GM06990 (cell line): ENCODE measurements at regions not wholly inside any gene's neighbourhood (a gene's known extent, or its start where the extent isn't known, plus 50 kb on each side); places are given as distances from the start of the nearest gene placed in this dataset.

Experiments used
- DNase-seq: peaks from one replicate; pipeline ENCODE4 v3.0.0-alpha.2; 2011; ENCODE audit not compliant: insufficient read length; ENCODE audit errors: extremely low read depth
- H3K27me3 ChIP-seq: replicated peaks from 2 replicates; pipeline ENCODE4 v1.6.0; 2011; ENCODE audit warnings: low read length; ENCODE audit not compliant: control insufficient read depth, insufficient read depth
- H3K36me3 ChIP-seq: 2 replicates; pipeline ENCODE4 v1.5.1; 2011; ENCODE audit warnings: low read length; ENCODE audit not compliant: control insufficient read depth, insufficient read depth
- H3K4me3 ChIP-seq: replicated peaks from 2 replicates; pipeline ENCODE4 v1.5.1; 2011; ENCODE audit warnings: low read depth, mild to moderate bottlenecking, control low read depth, low read length
- TF ChIP-seq, protein P1 (sequence below): IDR thresholded peaks from 2 replicates; pipeline ENCODE4 v1.5.1; 2011; ENCODE audit warnings: low read length, control low read depth, mild to moderate bottlenecking, inconsistent platforms; ENCODE audit not compliant: insufficient read depth, poor library complexity, severe bottlenecking

DNA sequence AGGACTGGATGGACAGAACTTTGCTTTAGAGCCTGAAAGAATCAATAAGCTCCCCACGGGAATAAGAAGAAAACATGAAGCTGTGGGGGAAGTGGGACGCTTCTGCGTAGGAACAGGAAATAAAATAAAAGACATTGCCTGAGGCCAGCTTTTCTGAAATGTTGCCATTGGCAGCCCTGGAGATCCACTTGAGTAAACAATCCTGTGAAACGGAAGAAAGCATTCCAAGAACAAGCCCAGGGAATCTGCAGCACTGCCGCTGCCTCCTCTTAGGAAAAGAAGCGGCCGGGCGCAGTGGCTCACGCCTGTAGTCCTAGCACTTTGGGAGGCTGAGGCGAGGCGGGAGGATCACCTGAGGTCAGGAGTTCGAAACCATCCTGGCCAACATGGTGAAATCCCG lies 182.3 kb upstream of the RALGAPA2 start:
- H3K27me3 ChIP-seq, result no peaks in the 10 kb centered on the region
- H3K36me3 ChIP-seq, result no peaks in the 10 kb centered on the region
- no peak overlapping the region for H3K4me3 ChIP-seq
- DNase-seq, result no peak
- TF ChIP-seq, protein P1, sequence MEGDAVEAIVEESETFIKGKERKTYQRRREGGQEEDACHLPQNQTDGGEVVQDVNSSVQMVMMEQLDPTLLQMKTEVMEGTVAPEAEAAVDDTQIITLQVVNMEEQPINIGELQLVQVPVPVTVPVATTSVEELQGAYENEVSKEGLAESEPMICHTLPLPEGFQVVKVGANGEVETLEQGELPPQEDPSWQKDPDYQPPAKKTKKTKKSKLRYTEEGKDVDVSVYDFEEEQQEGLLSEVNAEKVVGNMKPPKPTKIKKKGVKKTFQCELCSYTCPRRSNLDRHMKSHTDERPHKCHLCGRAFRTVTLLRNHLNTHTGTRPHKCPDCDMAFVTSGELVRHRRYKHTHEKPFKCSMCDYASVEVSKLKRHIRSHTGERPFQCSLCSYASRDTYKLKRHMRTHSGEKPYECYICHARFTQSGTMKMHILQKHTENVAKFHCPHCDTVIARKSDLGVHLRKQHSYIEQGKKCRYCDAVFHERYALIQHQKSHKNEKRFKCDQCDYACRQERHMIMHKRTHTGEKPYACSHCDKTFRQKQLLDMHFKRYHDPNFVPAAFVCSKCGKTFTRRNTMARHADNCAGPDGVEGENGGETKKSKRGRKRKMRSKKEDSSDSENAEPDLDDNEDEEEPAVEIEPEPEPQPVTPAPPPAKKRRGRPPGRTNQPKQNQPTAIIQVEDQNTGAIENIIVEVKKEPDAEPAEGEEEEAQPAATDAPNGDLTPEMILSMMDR, result no peak

DNA sequence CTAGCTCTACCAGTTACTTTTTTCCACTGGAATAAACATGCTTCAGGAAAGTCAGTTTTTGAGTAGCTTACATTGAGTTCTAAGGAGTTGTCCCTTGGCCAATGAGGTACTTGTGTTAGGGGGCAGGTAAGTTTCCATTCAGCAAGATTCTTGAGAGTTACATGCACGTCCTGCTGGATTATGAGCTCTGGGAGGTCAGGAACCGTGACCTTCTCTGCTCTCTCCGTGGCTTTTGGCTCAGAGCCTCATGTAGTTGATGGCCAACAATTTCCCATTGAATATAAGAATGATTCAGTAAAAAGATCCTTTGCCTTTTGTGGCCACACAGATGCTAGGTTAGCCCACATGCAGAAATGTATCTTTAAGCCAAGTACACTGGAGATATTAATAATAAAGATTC lies 181.8 kb upstream of the RALGAPA2 start:
- TF ChIP-seq, protein P1, result no peak
- no peaks in the 10 kb centered on the region for H3K27me3 ChIP-seq
- no peak overlapping the region for H3K4me3 ChIP-seq

DNA sequence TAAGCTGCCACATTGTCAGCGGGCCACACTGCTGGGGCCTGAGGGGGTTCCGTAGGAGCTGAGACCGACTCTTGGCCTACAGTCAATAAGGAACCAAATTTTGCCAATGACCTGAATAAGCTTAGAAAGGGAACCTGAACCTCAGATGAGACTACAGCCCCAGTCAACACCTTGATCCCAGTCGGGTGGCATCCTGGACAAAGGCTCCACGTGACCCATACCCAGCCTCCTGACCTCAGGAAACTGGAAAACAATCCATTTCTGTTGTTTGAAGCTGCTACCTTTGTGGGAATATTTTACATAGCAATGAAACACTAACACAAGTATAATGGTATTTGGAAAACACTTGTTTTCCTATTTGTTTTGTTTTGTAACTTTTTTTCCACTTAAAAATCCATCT lies 179.9 kb upstream of the RALGAPA2 start:
- H3K27me3 ChIP-seq, result no peaks in the 10 kb centered on the region
- H3K4me3 ChIP-seq, result no peak overlapping the region
- TF ChIP-seq, protein P1, result no peak
- H3K36me3 ChIP-seq, result no peaks in the 10 kb centered on the region
- DNase-seq, result no peak

More for the DNA sequence above, 181.8 kb upstream of the RALGAPA2 start:
- no peaks in the 10 kb centered on the region for H3K36me3 ChIP-seq
- DNase-seq, result no peak

DNA sequence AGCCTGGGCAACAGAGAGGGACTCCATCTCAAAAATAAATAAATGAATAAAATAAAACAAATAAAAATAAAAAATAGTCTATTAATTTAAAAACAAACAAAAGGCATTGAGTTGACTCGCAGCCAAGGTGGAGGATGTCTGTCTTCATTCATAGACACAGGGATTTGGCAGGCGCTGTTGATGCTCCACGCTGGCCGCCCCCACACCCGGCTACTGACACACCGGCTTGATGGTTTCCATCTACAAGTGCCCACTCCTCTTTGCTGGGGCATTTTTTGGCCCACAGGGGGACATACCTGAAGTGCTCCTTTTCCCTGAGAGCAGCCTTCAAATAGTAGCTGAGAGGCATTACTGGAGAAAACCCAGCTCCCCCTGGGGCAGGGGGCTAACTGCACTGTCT lies 178.3 kb upstream of the RALGAPA2 start:
- no peak overlapping the region for H3K4me3 ChIP-seq
- TF ChIP-seq, protein P1, result no peak

DNA sequence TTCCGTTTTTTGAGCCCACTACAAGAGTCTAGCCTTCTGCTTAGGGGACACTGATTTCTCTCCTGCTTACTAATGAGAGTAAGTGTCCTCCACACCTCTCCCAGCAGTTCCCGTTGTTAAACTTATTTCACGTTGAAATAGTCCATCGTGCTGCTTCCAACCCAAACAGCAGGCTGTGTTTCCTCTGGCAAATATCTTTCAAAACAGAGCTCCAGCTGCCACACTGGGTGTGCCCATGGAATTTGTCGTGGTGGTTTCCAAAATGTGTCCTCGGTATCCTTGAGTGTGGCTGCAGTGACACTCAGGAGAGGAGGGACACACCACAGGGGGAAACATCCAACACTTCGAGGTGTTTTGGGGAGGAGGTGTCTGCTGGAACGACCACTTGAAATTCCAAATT lies 176.5 kb upstream of the RALGAPA2 start:
- TF ChIP-seq, protein P1, result no peak
- DNase-seq, result no peak
- Histone ChIP-seq H3K4me3 (no peak overlapping the region), H3K27me3 (no peaks in the 10 kb centered on the region), H3K36me3 (no peaks in the 10 kb centered on the region)

More for the DNA sequence above, 178.3 kb upstream of the RALGAPA2 start:
- Histone ChIP-seq H3K27me3 (no peaks in the 10 kb centered on the region), H3K36me3 (no peaks in the 10 kb centered on the region)
- DNase-seq, result no peak

DNA sequence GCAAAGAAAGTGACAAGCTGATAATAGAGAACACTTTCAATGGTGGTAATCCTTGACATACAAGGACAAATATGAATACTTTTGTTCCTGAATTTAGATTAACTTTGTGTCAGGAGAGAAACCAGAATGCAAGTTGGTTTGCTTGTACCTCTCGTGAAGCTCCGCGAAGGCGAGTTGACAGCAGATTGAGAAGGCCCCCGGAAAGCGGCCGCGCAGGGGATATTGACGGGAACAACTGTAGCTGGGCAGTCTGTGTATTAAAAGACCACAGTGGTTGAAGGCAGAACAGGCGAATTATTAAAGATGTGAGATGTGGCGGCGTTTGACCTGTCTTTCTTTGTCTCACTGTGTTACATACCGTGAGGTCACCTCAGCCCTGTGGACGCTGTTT lies 175.8 kb upstream of the RALGAPA2 start:
- no peaks in the 10 kb centered on the region for H3K36me3 ChIP-seq
- no peak overlapping the region for H3K4me3 ChIP-seq
- TF ChIP-seq, protein P1, result no peak
- no peaks in the 10 kb centered on the region for H3K27me3 ChIP-seq
- DNase-seq, result no peak
